ENCODE measurements at regions not wholly inside any gene's neighbourhood (a gene's known extent, or its start where the extent isn't known, plus 50 kb on each side); places are given as distances from the start of the nearest gene placed in this dataset.

DNA sequence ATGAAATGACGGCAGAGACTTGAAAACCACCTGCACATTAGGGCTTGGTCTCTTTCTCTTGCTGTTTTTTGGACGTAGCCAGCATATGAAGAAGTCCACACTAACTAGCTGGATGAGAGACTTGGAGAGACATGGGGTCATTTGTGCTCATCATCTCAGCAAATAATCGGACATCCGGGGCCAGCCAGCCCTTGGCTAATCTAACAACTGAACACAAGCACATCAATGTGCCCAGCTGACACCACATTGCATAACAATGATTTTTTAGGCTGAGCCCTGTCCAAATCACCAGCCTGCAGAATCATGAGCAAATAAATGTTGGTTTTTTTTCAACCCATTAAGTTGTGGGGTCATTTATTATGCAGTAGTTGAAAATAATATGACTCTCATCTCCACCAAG is 460.3 kb upstream of the LARGE1 start:
- TF ChIP-seq EZH2 (IDR thresholded peaks at IDR 0.05) (no peak), POLR2AphosphoS5 (IDR thresholded peaks at IDR 0.05; ENCODE audit: borderline replicate concordance, low read depth, low read length) (no peak), FOXP2 (optimal IDR thresholded peaks at IDR 0.05; ENCODE audit: control extremely low read depth, extremely low read length, insufficient read depth) (no peak)

All from SK-N-MC (cell line).